HG03575 (cell line): ENCODE measurements at regions not wholly inside any gene's neighbourhood (a gene's known extent, or its start where the extent isn't known, plus 50 kb on each side); places are given as distances from the start of the nearest gene placed in this dataset.
A peak's percentile ranks its signal among the peaks of the same experiment; 100 is the strongest.

ENCODE experiments used
- ATAC-seq: cut with Tn5 transposase; IDR thresholded peaks from one replicate; pipeline ENCODE4 v1.9.1; 2021; ENCODE audit not compliant: unreplicated experiment, insufficient number of reproducible peaks, low FRiP score; ENCODE audit errors: extremely low read depth

GRCh38 chr9:8020186-8020585 is 220.6 kb upstream of the DMAC1 start:
- ATAC-seq = no peak

GRCh38 chr9:8019636-8020035 is 220.1 kb upstream of the DMAC1 start:
- no peak for ATAC-seq

GRCh38 chr9:8014997-8015682 is 215.6 kb upstream of the DMAC1 start:
- no peak for ATAC-seq

- ATAC-seq = no peak
Measured at GRCh38 chr9:8012986-8013385, 213.4 kb upstream of the DMAC1 start.

- ATAC-seq = no peak
Measured at GRCh38 chr9:8011974-8012373, 212.4 kb upstream of the DMAC1 start.

- ATAC-seq = no peak
Measured at GRCh38 chr9:7996558-7996957, 197.0 kb upstream of the DMAC1 start.

- ATAC-seq = no peak
Measured at GRCh38 chr9:7988644-7989280, 189.2 kb upstream of the DMAC1 start.

- ATAC-seq = no peak
Measured at GRCh38 chr9:7984692-7985091, 185.1 kb upstream of the DMAC1 start.

- no peak for ATAC-seq
Measured at GRCh38 chr9:7984203-7984602, 184.6 kb upstream of the DMAC1 start.

- ATAC-seq = no peak
Measured at GRCh38 chr9:7983490-7983889, 183.9 kb upstream of the DMAC1 start.

GRCh38 chr9:7982907-7983306 is 183.3 kb upstream of the DMAC1 start:
- ATAC-seq = no peak

- no peak for ATAC-seq
Measured at GRCh38 chr9:7980691-7981289, 181.2 kb upstream of the DMAC1 start.

- ATAC-seq = no peak
Measured at GRCh38 chr9:7980041-7980440, 180.5 kb upstream of the DMAC1 start.

- ATAC-seq = no peak
Measured at GRCh38 chr9:7979611-7980010, 180.0 kb upstream of the DMAC1 start.

- ATAC-seq = no peak
Measured at GRCh38 chr9:7977586-7977985, 178.0 kb upstream of the DMAC1 start.

GRCh38 chr9:7976856-7977255 is 177.3 kb upstream of the DMAC1 start:
- no peak for ATAC-seq

- peak; percentile 98 for ATAC-seq
Measured at GRCh38 chr9:7976167-7976755, 176.7 kb upstream of the DMAC1 start.

GRCh38 chr9:7975336-7975735 is 175.8 kb upstream of the DMAC1 start:
- no peak for ATAC-seq

- peak; percentile 16 for ATAC-seq
Measured at GRCh38 chr9:7974335-7974960, 174.9 kb upstream of the DMAC1 start.

GRCh38 chr9:7973123-7973522 is 173.5 kb upstream of the DMAC1 start:
- no peak for ATAC-seq
